Nephron (organoid): ENCODE measurements at regions not wholly inside any gene's neighbourhood (a gene's known extent, or its start where the extent isn't known, plus 50 kb on each side); places are given as distances from the start of the nearest gene placed in this dataset.

Source experiments
- H3K27ac Mint-ChIP-seq, 3 experiments: 2 replicates each; pipeline ENCODE4 v1.8.0; 2020; ENCODE audit warnings: mixed read lengths in 3 of 3, mild to moderate bottlenecking in 2 of 3, moderate library complexity in 1 of 3
- H3K27me3 Mint-ChIP-seq: 2 replicates; pipeline ENCODE4 v1.8.0; 2021; ENCODE audit warnings: low read depth, mild to moderate bottlenecking, moderate library complexity, mixed read lengths
- H3K36me3 Mint-ChIP-seq: 2 replicates; pipeline ENCODE4 v1.8.0; 2020; ENCODE audit warnings: low read depth, mixed read lengths
- H3K4me1 Mint-ChIP-seq: 2 replicates; pipeline ENCODE4 v1.8.0; 2020; ENCODE audit warnings: mixed read lengths
- H3K4me3 Mint-ChIP-seq, 3 experiments: 2 replicates each; pipeline ENCODE4 v1.8.0; 2020; ENCODE audit warnings: mild to moderate bottlenecking in 3 of 3, mixed read lengths in 3 of 3, moderate library complexity in 2 of 3
- H3K9me3 Mint-ChIP-seq: 2 replicates; pipeline ENCODE4 v1.8.0; 2020; ENCODE audit warnings: mixed read lengths
- CTCF ChIP-seq, 3 experiments: fragments of 200-600 bp; sonication (generic); IDR thresholded peaks; one replicate each; pipeline ENCODE4 v1.5.0; 2021; ENCODE audit warnings: antibody characterized with exemption in 3 of 3; ENCODE audit not compliant: unreplicated experiment in 3 of 3

- no peak overlapping the region for H3K4me3 Mint-ChIP-seq
- H3K9me3 Mint-ChIP-seq, result no peaks in the 10 kb centered on the region
- H3K27me3 Mint-ChIP-seq, result no peaks in the 10 kb centered on the region
- peaks cover 12% of the 10 kb centered on the region for H3K4me1 Mint-ChIP-seq
- no peak for TF ChIP-seq CTCF (IDR thresholded peaks at IDR 0.05; ENCODE audit: unreplicated experiment in 3 of 3)
- H3K27ac Mint-ChIP-seq, result no peak overlapping the region
- H3K36me3 Mint-ChIP-seq, result no peaks in the 10 kb centered on the region
Measured at GRCh38 chr3:190192739-190193138, 72.0 kb upstream of the P3H2 start.

GRCh38 chr3:190192087-190192486, 71.4 kb upstream of the P3H2 start:
- no peak overlapping the region for H3K27ac Mint-ChIP-seq
- peaks cover 6% of the 10 kb centered on the region for H3K4me1 Mint-ChIP-seq
- no peak overlapping the region for H3K4me3 Mint-ChIP-seq
- no peak for TF ChIP-seq CTCF (IDR thresholded peaks at IDR 0.05; ENCODE audit: unreplicated experiment in 3 of 3)
- H3K9me3 Mint-ChIP-seq, result no peaks in the 10 kb centered on the region
- H3K36me3 Mint-ChIP-seq, result no peaks in the 10 kb centered on the region
- H3K27me3 Mint-ChIP-seq, result no peaks in the 10 kb centered on the region

- H3K27ac Mint-ChIP-seq, result peak overlapping the region in 2 of 3 experiments; percentile 33
- H3K4me3 Mint-ChIP-seq, result no peak overlapping the region
- no peak for TF ChIP-seq CTCF (IDR thresholded peaks at IDR 0.05; ENCODE audit: unreplicated experiment in 3 of 3)
- no peaks in the 10 kb centered on the region for H3K9me3 Mint-ChIP-seq
- no peaks in the 10 kb centered on the region for H3K36me3 Mint-ChIP-seq
- H3K27me3 Mint-ChIP-seq, result no peaks in the 10 kb centered on the region
- peaks cover 5% of the 10 kb centered on the region for H3K4me1 Mint-ChIP-seq
Measured at GRCh38 chr3:190188197-190188596, 67.5 kb upstream of the P3H2 start.

- H3K27me3 Mint-ChIP-seq, result no peaks in the 10 kb centered on the region
- no peak for TF ChIP-seq CTCF (IDR thresholded peaks at IDR 0.05; ENCODE audit: unreplicated experiment in 3 of 3)
- peak overlapping the region in 2 of 3 experiments; percentile 40 to 46 for H3K27ac Mint-ChIP-seq
- H3K9me3 Mint-ChIP-seq, result no peaks in the 10 kb centered on the region
- no peak overlapping the region for H3K4me3 Mint-ChIP-seq
- H3K36me3 Mint-ChIP-seq, result no peaks in the 10 kb centered on the region
- no peaks in the 10 kb centered on the region for H3K4me1 Mint-ChIP-seq
Measured at GRCh38 chr3:190183121-190183520, 62.4 kb upstream of the P3H2 start.

- Mint-ChIP-seq H3K9me3 (no peaks in the 10 kb centered on the region), H3K4me1 (no peaks in the 10 kb centered on the region), H3K27ac (peak overlapping the region in 2 of 3 experiments; percentile 40 to 46), H3K27me3 (no peaks in the 10 kb centered on the region), H3K4me3 (no peak overlapping the region), H3K36me3 (no peaks in the 10 kb centered on the region)
- no peak for TF ChIP-seq CTCF (IDR thresholded peaks at IDR 0.05; ENCODE audit: unreplicated experiment in 3 of 3)
Measured at GRCh38 chr3:190182418-190183043, 61.8 kb upstream of the P3H2 start.

- Mint-ChIP-seq H3K27ac (no peak overlapping the region), H3K27me3 (no peaks in the 10 kb centered on the region), H3K4me1 (no peaks in the 10 kb centered on the region), H3K4me3 (no peak overlapping the region), H3K9me3 (no peaks in the 10 kb centered on the region), H3K36me3 (peaks cover 3% of the 10 kb centered on the region)
- TF ChIP-seq CTCF (IDR thresholded peaks at IDR 0.05; ENCODE audit: unreplicated experiment in 3 of 3), result no peak
Measured at GRCh38 chr3:190180268-190180667, 59.6 kb upstream of the P3H2 start.
